ENCODE measurements at regions not wholly inside any gene's neighbourhood (a gene's known extent, or its start where the extent isn't known, plus 50 kb on each side); places are given as distances from the start of the nearest gene placed in this dataset.
"Not testable (repeated sequence)": the region's sequence is repeated elsewhere in the genome, so short reads cannot be mapped to it uniquely, and the experiment has no call there.

DNA sequence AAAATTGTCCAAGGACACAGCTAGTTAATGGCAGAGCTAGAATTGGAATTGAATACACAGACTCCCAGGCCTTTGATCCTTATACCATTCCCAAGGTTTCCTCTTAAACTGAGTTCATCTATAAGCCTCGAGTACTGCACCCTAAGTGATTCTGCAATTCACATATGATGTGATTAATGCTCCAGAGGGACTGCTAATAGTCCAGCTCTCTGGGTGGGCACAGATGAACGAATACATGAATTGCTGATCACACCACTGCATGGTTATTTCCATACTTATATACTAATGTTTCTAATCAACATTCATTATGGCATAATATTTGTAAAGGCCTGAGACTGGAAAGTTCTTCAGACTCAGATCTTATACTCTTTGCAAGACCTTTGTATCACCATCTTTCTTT is 101.8 kb downstream of the NUFIP1 start:
- DNase-seq (ENCODE audit: low spot score) = no peak

DNA sequence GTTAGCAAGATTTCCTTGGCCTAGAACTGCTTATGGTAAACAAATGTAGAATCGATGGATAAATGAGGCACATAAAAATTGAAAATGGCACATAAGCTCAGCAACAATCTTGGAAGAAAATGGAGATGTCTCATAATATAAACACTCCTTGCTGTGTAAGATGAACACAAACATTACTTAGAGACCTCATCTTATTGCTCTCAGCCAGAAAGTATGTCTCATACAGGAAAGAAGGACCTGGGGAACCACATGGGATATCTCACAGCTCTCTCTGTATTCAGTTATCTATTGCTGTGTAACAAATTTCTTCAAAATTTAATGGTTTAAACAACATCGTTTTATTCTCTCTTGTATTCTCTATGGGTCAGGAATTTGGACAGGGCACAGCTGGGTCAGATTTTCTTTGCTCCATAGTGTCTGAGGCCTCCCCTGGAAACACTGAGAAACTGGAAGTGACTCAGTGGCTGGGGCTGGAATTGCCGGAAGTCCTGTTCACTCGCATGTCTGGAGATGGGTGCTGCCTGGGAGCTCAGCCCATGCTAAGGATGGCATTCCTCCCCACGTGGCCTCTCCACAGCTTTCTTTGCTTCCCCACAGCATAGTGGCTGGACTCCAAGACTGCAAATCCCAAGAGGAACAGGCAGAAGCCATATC is 105.1 kb downstream of the NUFIP1 start:
- no peak for DNase-seq (ENCODE audit: low spot score)

GRCh38 chr13:44879452-44880058 is 109.7 kb downstream of the NUFIP1 start:
- no peak for DNase-seq (ENCODE audit: low spot score)

GRCh38 chr13:44876782-44877324 is 112.4 kb downstream of the NUFIP1 start:
- DNase-seq (ENCODE audit: low spot score) = no peak

DNA sequence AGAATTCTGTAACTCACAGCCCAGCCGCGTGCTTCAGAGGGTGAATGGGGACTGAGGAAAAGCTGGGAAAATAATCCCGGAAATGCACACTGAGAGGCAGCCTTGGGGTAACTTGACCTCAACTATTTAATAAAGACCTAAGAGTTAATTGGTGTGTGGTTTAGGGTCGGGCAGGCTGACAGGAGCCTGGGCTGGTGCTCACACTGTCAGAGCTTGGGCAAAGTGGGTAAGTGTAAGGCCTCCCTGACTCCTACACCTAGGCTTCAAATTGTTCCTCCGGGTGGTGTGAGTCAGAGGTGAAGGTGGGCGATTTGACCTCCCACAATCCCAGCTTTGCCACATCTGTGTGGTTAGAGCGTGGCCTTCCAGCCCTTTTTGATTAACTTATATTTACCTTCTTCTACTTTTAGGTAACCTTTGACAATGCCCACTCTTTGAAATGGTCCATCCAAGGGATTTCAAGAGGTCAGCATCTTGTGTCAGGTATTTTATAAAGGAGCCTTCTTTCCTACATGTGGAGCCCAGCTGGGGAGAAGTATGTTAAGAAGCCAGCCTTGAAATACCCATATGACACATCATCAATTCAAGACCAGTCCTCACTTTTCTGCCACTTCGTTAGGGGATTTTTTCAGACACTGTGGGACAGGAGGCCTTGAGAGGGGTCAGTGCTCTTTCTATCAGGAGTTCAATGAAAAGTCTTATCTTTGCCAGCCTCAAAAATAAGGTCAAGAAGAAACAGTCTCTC is 114.2 kb downstream of the NUFIP1 start:
- no peak for DNase-seq (ENCODE audit: low spot score)

- DNase-seq (ENCODE audit: low spot score) = no peak
Observed at GRCh38 chr13:44874176-44874575, 115.1 kb downstream of the NUFIP1 start.

DNA sequence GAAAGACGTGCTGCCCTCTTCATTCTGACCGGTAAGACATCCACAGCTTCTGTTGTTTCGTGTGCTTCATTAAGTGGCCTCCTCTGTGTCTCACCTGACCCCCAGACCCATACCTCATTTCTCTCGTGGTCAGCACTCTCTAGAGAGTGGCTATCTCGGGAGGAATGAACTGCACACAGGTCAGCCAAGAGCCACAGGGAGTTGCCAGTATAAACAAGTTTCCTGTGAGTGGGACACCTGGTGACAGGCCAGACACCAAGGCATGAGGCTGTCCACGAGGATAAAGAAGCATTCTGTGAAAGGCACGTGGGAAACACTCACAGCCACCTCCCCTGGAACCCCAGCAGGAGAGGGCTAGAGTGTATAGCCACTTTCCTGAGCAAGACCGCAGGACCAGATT is 115.8 kb downstream of the NUFIP1 start:
- no peak for DNase-seq (ENCODE audit: low spot score)

GRCh38 chr13:44872751-44873150 is 116.5 kb downstream of the NUFIP1 start:
- DNase-seq (ENCODE audit: low spot score) = no peak

DNA sequence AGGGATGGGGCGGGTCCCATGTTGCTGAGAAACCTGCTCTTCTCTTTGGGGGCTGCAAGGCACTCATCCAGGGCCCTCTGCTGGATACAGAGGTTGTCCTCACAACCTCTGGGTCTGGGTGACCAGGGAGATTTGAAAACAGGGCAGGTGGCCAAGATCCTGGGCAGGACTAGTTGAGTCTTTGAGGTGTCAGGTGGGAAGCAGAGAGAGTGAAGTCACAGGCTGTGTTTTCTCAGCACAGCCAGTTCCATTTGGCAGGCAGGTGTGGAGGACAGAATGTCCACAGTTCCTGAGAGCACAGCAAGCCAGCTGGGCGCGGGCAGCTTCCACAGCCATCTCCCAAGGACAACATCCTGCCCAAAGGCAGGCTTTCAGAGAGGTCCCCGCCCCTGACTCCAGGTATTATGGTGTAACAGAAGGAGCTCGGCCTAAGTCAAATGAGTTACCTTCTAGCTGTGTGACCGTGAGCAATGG is 118.8 kb downstream of the NUFIP1 start:
- DNase-seq (ENCODE audit: low spot score) = no peak

DNA sequence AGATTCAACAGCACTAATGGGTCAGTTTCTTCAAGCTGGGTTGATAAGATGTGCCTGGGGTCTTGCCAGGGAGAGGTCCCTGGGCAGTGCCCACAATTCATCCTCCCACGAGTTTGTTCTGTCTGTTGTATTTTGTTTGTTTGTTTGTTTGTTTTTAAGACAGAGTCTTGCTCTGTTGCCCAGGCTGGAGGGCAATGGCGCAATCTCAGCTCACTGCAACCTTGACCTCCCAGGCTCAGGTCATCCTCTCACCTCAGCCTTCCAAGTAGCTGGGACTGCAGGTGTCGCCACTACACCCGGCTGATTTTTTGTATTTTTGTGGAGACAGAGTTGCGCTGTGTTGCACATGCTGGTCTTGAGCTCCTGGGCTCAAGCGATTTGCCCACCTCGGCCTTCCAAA is 120.1 kb downstream of the NUFIP1 start:
- no peak for DNase-seq (ENCODE audit: low spot score)

- DNase-seq (ENCODE audit: low spot score) = no peak
Observed at GRCh38 chr13:44868397-44868796, 120.9 kb downstream of the NUFIP1 start.

- no peak for DNase-seq (ENCODE audit: low spot score)
Observed at GRCh38 chr13:44867825-44868224, 121.4 kb downstream of the NUFIP1 start.

DNA sequence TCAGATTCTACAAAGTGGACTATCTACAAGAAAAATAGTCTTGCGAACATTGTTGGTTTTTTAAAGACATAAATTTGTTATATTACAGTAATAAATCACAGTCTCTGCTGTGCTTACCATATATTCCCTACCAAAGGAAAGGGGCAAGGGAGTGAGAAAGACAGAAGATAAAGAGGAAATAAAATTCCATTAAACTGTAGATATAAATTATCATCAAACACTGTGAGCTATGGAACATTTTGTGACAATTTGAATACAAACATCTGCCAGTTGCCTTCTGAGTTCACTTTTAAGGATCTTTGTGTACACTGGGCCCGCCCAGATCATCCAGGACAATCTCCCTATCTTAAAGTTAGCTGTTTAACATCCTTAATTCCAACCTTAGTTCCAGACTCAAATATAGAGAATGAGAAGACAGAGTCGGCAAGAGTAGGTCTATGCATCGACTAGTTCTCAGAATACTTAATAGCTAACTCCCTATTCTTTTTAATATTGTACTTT is 122.8 kb downstream of the NUFIP1 start:
- no peak for DNase-seq (ENCODE audit: low spot score)

- DNase-seq (ENCODE audit: low spot score) = no peak
Observed at GRCh38 chr13:44865722-44866410, 123.4 kb downstream of the NUFIP1 start.

DNA sequence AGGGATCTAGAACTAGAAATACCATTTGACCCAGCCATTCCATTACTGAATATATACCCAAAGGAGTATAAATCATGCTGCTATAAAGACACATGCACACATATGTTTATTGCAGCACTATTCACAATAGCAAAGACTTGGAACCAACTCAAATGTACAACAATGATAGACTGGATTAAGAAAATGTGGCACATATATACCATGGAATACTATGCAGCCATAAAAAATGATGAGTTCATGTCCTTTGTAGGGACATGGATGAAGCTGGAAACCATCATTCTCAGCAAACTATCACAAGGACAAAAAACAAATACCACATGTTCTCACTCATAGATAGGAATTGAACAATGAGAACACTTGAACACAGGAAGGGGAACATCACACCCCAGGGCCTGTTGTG is 125.6 kb downstream of the NUFIP1 start:
- DNase-seq (ENCODE audit: low spot score) = not testable (repeated sequence)

GRCh38 chr13:44860454-44860853 is 128.8 kb downstream of the NUFIP1 start:
- DNase-seq (ENCODE audit: low spot score) = no peak

DNA sequence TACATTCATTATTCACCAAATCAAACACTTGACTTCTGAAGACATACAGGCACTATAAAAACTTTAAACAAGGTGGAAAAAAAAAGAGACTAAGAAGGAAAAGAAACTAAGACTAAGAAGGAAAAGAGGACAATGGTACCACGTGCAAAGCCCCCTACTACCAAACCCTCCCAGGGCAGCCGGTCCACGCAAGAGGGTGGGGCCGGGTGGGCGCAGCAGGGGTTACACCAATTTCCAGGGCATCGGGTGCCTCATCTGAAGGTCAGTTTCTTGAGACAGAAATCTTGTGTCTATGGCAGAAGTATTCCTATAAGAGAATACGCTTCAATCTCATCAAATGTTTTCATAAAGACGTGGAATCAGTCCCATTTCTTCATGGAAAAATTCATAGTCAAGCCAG is 131.5 kb downstream of the NUFIP1 start:
- no peak for DNase-seq (ENCODE audit: low spot score)

- DNase-seq (ENCODE audit: low spot score) = no peak
Observed at GRCh38 chr13:44857061-44857460, 132.2 kb downstream of the NUFIP1 start.

DNA sequence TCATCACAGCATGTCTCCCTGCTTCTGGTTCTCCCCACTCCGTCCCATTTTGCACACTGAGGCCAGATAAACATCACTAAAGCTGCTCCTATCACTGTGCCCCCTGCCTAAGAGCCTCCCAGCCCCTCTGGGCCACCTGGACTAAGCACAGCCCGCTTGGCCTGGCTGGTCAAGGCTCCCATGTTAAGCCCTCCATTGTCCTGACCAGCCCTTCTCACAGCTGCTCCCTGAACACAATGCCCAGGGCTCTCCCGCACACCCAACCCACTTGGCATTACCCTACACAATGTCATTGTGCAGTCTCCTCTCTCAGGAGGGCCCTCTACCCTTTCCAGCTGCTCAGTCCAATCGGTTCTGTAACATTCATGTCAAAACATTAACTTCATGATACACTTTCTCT is 133.4 kb downstream of the NUFIP1 start:
- DNase-seq (ENCODE audit: low spot score) = no peak

DNA sequence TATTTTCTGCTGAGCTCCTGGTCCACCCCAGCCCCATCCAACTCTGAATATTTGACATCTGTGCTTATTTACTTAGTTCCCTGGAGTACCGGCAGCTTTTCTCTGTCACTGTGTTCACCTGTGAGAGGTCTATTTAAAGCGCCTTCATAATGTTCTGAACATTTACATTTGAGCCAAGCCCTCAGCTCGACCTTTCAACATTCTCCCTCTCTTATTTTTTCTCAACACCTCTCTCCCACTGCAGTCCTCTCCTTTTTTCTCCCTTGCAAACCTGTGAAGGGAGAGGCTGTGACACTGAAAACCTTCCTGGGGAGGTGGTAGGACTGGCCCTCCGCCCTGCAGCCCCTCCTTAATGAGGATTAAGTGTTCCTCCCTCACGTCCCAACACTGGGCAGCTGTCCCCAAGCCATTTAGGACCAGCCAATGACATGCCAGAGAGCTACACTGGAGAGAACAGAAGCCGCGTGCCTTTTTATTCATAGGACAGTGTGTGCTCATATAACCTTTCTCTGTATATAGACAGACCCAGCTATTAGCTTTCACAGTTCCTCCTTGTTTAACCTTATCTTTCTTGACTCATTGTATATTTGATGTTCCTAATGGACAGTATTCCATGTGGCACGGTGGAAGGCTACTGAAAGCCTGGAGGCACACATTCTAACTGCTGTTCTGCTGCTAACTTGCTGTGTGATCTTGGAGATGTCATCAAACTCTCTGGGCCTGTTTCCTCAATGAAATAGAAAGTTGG is 134.8 kb downstream of the NUFIP1 start:
- DNase-seq (ENCODE audit: low spot score) = no peak

GRCh38 chr13:44853641-44854040 is 135.6 kb downstream of the NUFIP1 start:
- no peak for DNase-seq (ENCODE audit: low spot score)

Data from hematopoietic multipotent progenitor cell treated with erythropoietin and hydrocortisone succinate and interleukin-3 and kit ligand, for 17 days (in vitro differentiated cells).